ENCODE measurements at regions not wholly inside any gene's neighbourhood (a gene's known extent, or its start where the extent isn't known, plus 50 kb on each side); places are given as distances from the start of the nearest gene placed in this dataset.
"Not testable (repeated sequence)": the region's sequence is repeated elsewhere in the genome, so short reads cannot be mapped to it uniquely, and the experiment has no call there.

- TF ChIP-seq CREB3 (CRISPR knock-in tag; IDR thresholded peaks at IDR 0.05) (no peak), ZNF33A (CRISPR knock-in tag; IDR thresholded peaks at IDR 0.05; ENCODE audit: borderline replicate concordance) (no peak), ZNF710 (CRISPR knock-in tag; IDR thresholded peaks at IDR 0.05; ENCODE audit: borderline replicate concordance) (no peak), ZNF317 (CRISPR knock-in tag; IDR thresholded peaks at IDR 0.05) (no peak)
These were observed 405.8 kb upstream of the HTR2C start (continued) for GRCh38 chrX:114178126-114178525.

GRCh38 chrX:114167276-114167675 is 416.6 kb upstream of the HTR2C start:
- not testable (repeated sequence) for BruUV-seq (replicated peaks)

More at GRCh38 chrX:114167276-114167675, 416.6 kb upstream of the HTR2C start:
- H3K4me3 ChIP-seq (replicated peaks in 1 of 3; ENCODE audit: insufficient read depth in 1 of 3, low read depth in 2 of 3, low read length in 3 of 3); FAIRE-seq; in situ Hi-C loops (cut with HindIII; ENCODE audit: extremely low pct_ligation_motif_present, low pct_unique_long_range_greater_than_20kb); H3K27me3 ChIP-seq (ENCODE audit: control insufficient read depth in 1 of 2, insufficient read depth in 2 of 2, low read length in 2 of 2); H3K27ac ChIP-seq (ENCODE audit: extremely low read length, insufficient read depth, low read length); DNase-seq (ENCODE audit: low spot score); H3K79me2 ChIP-seq (ENCODE audit: insufficient read depth, low read length); H3K36me3 ChIP-seq (replicated peaks in 1 of 2; ENCODE audit: control insufficient read depth in 1 of 2, insufficient read depth in 2 of 2, low read length in 2 of 2); POLR2A ChIA-PET; H2AFZ ChIP-seq (ENCODE audit: low read length); intact Hi-C loops (cut with micrococcal nuclease; ENCODE audit: unreplicated experiment); CTCF ChIA-PET (ENCODE audit: low intra/inter-chr PET ratio, low total read pairs); ATAC-seq; H3K4me1 ChIP-seq (ENCODE audit: insufficient read depth, low read length); H3K9ac ChIP-seq (ENCODE audit: insufficient read depth, low read depth, low read length); H3K4me2 ChIP-seq (ENCODE audit: low read depth, low read length); H4K20me1 ChIP-seq (ENCODE audit: insufficient read depth, low read length); H3K9me3 ChIP-seq (ENCODE audit: low read length): not testable (repeated sequence)
- 5% methylated on average over 3 of the region's 5 CpGs for WGBS (ENCODE audit: low lambda C conversion rate)
